OCI-LY1 (cell line): ENCODE measurements at regions not wholly inside any gene's neighbourhood (a gene's known extent, or its start where the extent isn't known, plus 50 kb on each side); places are given as distances from the start of the nearest gene placed in this dataset.

Experiments used
- H2AFZ ChIP-seq: fragments of 200-600 bp; sonication (generic), shearing (Covaris generic); 2 replicates; pipeline ENCODE4 v1.6.0; 2014; ENCODE audit warnings: antibody characterized with exemption, mild to moderate bottlenecking, low read length
- H3F3A ChIP-seq: fragments of 200-600 bp; sonication (generic), shearing (Covaris generic); 2 replicates; pipeline ENCODE4 v1.6.0; 2014; ENCODE audit warnings: mild to moderate bottlenecking, antibody characterized with exemption, low read length, moderate library complexity; ENCODE audit not compliant: insufficient read depth
- H3K27ac ChIP-seq: fragments of 200-600 bp; sonication (generic); 2 replicates; pipeline ENCODE4 v1.5.1; 2014; ENCODE audit warnings: low read length, mixed run types, mild to moderate bottlenecking, low read depth; ENCODE audit not compliant: poor library complexity, severe bottlenecking
- H3K27me3 ChIP-seq: fragments of 200-600 bp; sonication (generic); 2 replicates; pipeline ENCODE4 v1.6.0; 2014; ENCODE audit warnings: antibody characterized with exemption, mild to moderate bottlenecking, low read length, moderate library complexity; ENCODE audit not compliant: insufficient read depth
- H3K36me3 ChIP-seq: fragments of 200-600 bp; sonication (generic); 2 replicates; pipeline ENCODE4 v1.6.1; 2014; ENCODE audit warnings: mild to moderate bottlenecking, antibody characterized with exemption, low read length, moderate library complexity, mixed read lengths; ENCODE audit not compliant: insufficient read depth
- H3K4me1 ChIP-seq: fragments of 200-600 bp; sonication (generic); 2 replicates; pipeline ENCODE4 v1.5.1; 2014; ENCODE audit warnings: mild to moderate bottlenecking, low read length, moderate library complexity; ENCODE audit not compliant: insufficient read depth, severe bottlenecking
- H3K4me2 ChIP-seq: fragments of 200-600 bp; sonication (generic), shearing (Covaris generic); 2 replicates; pipeline ENCODE4 v1.6.1; 2014; ENCODE audit warnings: low read length
- H3K4me3 ChIP-seq: fragments of 200-600 bp; sonication (generic); 2 replicates; pipeline ENCODE4 v1.5.1; 2014; ENCODE audit warnings: low read length, low read depth, mild to moderate bottlenecking, mixed read lengths; ENCODE audit not compliant: poor library complexity, severe bottlenecking
- H3K79me2 ChIP-seq: fragments of 200-600 bp; shearing (Covaris generic); 2 replicates; pipeline ENCODE4 v1.6.1; 2016; ENCODE audit warnings: mixed run types, low read length, mixed read lengths; ENCODE audit not compliant: insufficient read depth
- H3K9ac ChIP-seq: fragments of 200-600 bp; sonication (generic), shearing (Covaris generic); 2 replicates; pipeline ENCODE4 v1.6.1; 2014; ENCODE audit warnings: mild to moderate bottlenecking, low read length, mixed read lengths
- H3K9me2 ChIP-seq: fragments of 200-600 bp; sonication (generic), shearing (Covaris generic); 2 replicates; pipeline ENCODE4 v1.6.1; 2014; ENCODE audit warnings: low read depth, mild to moderate bottlenecking, low read length, mixed read lengths
- H3K9me3 ChIP-seq: fragments of 200-600 bp; shearing (Covaris generic); 2 replicates; pipeline ENCODE4 v1.6.1; 2014; ENCODE audit warnings: low read length, mixed read lengths
- H4K20me1 ChIP-seq: fragments of 200-600 bp; sonication (generic), shearing (Covaris generic); 2 replicates; pipeline ENCODE4 v1.6.0; 2016; ENCODE audit warnings: mild to moderate bottlenecking, low read length; ENCODE audit not compliant: insufficient read depth
- EZH2 ChIP-seq: fragments of 200-600 bp; sonication (generic), shearing (Covaris generic); IDR thresholded peaks from 2 replicates; pipeline ENCODE4 v1.8.0; 2017; ENCODE audit warnings: borderline replicate concordance, mixed run types, mild to moderate bottlenecking, antibody characterized with exemption, low read length, moderate library complexity, mixed read lengths
- TF ChIP-seq, protein P1 (sequence below): fragments of 200-600 bp; sonication (generic), shearing (Covaris generic); IDR thresholded peaks from 2 replicates; pipeline ENCODE4 v1.5.1; 2017; ENCODE audit warnings: mild to moderate bottlenecking, antibody characterized with exemption, low read length, moderate library complexity, mixed read lengths

DNA sequence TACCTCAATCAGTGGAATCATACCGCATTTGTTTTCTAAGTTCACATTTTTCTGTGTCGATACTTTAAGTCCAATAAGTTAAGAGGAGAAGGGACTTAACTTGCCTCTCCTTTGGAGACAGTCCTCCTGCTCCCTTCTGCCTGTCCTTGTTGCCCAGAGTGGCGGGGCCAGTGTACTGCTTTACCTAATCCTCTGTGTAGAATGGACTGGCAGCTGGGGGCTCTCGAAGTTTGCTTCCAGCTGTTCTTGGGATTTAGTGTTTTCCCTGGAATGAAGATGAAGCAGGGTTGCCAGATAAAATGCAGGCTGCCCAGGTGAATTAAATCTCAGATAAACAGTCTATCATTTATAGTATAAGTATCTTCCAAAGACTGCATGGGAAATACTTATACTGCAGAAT is 287.6 kb upstream of the C2CD4B start:
- Histone ChIP-seq H3K9ac (no peak overlapping the region), H4K20me1 (no peaks in the 10 kb centered on the region), H2AFZ (no peak overlapping the region), H3K4me1 (no peaks in the 10 kb centered on the region), H3K4me2 (no peak overlapping the region), H3K9me2 (no peaks in the 10 kb centered on the region), H3K36me3 (no peaks in the 10 kb centered on the region), H3K9me3 (no peaks in the 10 kb centered on the region), H3K4me3 (no peak overlapping the region), H3K27ac (no peak overlapping the region), H3K79me2 (no peaks in the 10 kb centered on the region), H3F3A (no peaks in the 10 kb centered on the region), H3K27me3 (no peaks in the 10 kb centered on the region)
- TF ChIP-seq, protein P1, sequence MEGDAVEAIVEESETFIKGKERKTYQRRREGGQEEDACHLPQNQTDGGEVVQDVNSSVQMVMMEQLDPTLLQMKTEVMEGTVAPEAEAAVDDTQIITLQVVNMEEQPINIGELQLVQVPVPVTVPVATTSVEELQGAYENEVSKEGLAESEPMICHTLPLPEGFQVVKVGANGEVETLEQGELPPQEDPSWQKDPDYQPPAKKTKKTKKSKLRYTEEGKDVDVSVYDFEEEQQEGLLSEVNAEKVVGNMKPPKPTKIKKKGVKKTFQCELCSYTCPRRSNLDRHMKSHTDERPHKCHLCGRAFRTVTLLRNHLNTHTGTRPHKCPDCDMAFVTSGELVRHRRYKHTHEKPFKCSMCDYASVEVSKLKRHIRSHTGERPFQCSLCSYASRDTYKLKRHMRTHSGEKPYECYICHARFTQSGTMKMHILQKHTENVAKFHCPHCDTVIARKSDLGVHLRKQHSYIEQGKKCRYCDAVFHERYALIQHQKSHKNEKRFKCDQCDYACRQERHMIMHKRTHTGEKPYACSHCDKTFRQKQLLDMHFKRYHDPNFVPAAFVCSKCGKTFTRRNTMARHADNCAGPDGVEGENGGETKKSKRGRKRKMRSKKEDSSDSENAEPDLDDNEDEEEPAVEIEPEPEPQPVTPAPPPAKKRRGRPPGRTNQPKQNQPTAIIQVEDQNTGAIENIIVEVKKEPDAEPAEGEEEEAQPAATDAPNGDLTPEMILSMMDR, result no peak
- TF ChIP-seq EZH2, result no peak

GRCh38 chr15:62453375-62453774 is 288.3 kb upstream of the C2CD4B start:
- Histone ChIP-seq H3K4me3 (no peak overlapping the region), H3K4me2 (no peak overlapping the region), H3K79me2 (no peaks in the 10 kb centered on the region), H3K9me3 (no peaks in the 10 kb centered on the region), H3F3A (no peaks in the 10 kb centered on the region), H3K27ac (no peak overlapping the region), H3K27me3 (no peaks in the 10 kb centered on the region), H3K4me1 (no peaks in the 10 kb centered on the region), H3K9ac (no peak overlapping the region), H3K9me2 (no peaks in the 10 kb centered on the region), H4K20me1 (no peaks in the 10 kb centered on the region), H2AFZ (no peak overlapping the region), H3K36me3 (no peaks in the 10 kb centered on the region)
- TF ChIP-seq EZH2, result no peak
- TF ChIP-seq, protein P1, result no peak

- Histone ChIP-seq H3K4me2 (no peak overlapping the region), H3K4me1 (no peaks in the 10 kb centered on the region), H3K9ac (no peak overlapping the region), H3F3A (no peaks in the 10 kb centered on the region), H3K27me3 (no peaks in the 10 kb centered on the region), H3K79me2 (no peaks in the 10 kb centered on the region), H2AFZ (no peak overlapping the region), H3K9me2 (no peaks in the 10 kb centered on the region), H4K20me1 (no peaks in the 10 kb centered on the region), H3K36me3 (no peaks in the 10 kb centered on the region), H3K9me3 (no peaks in the 10 kb centered on the region), H3K27ac (no peak overlapping the region), H3K4me3 (no peak overlapping the region)
- TF ChIP-seq, protein P1, result no peak
- TF ChIP-seq EZH2, result no peak
Observed at GRCh38 chr15:62453981-62454380, 288.9 kb upstream of the C2CD4B start.
